Muscle of leg (tissue), 3 donors: ENCODE measurements at regions not wholly inside any gene's neighbourhood (a gene's known extent, or its start where the extent isn't known, plus 50 kb on each side); places are given as distances from the start of the nearest gene placed in this dataset.

Experiments used
- DNase-seq: peaks from one replicate; pipeline ENCODE4 v3.0.0; 2013
- H3K27ac ChIP-seq: one replicate; pipeline ENCODE4 v1.5.1; 2013; ENCODE audit warnings: mild to moderate bottlenecking, low read length, control low read depth
- H3K27me3 ChIP-seq: one replicate; pipeline ENCODE4 v1.6.1; 2013; ENCODE audit warnings: low read length; ENCODE audit not compliant: control insufficient read depth, insufficient read depth
- H3K36me3 ChIP-seq: one replicate; pipeline ENCODE4 v1.6.1; 2013; ENCODE audit warnings: low read length; ENCODE audit not compliant: control insufficient read depth, insufficient read depth
- H3K4me1 ChIP-seq: one replicate; pipeline ENCODE4 v1.6.1; 2013; ENCODE audit warnings: low read length; ENCODE audit not compliant: control insufficient read depth, insufficient read depth
- H3K4me3 ChIP-seq: one replicate; pipeline ENCODE4 v1.5.1; 2013; ENCODE audit warnings: low read length, control low read depth
- H3K9me3 ChIP-seq: replicated peaks from 2 replicates; pipeline ENCODE4 v1.6.1; 2013; ENCODE audit warnings: low read depth, low read length; ENCODE audit not compliant: control insufficient read depth
- WGBS: methylation state at CpG from one replicate; pipeline ENCODE4 v1.1.5; 2013; ENCODE audit warnings: missing lambda C conversion rate; ENCODE audit not compliant: insufficient coverage; 5-methylcytosine and 5-hydroxymethylcytosine counted together

DNA sequence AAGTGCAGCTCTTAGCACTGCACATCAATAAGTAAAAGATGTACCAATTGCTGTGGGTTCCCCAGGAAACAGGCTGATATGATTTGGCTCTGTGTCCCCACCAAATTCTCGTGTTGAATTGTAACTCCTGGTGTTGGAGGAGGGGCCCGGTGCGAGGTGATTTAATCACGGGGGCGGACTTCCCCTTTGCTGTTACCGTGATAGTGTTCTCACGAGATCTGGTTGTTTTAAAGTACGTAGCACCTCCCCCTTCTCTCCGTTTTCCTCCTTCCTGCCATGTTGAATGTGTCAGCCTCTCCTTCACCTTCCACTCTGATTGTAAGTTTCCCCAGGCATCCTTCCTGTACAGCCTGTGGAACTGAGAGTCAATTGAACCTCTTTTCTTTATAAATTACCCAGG, 93.2 kb upstream of the ACTBL2 start:
- Histone ChIP-seq H3K9me3 (no peaks in the 10 kb centered on the region), H3K4me3 (no peak overlapping the region), H3K27me3 (no peaks in the 10 kb centered on the region), H3K36me3 (no peaks in the 10 kb centered on the region), H3K27ac (no peak overlapping the region), H3K4me1 (peaks cover 2% of the 10 kb centered on the region)
- no peak for DNase-seq
- no CpG with 5 or more reads among the region's 9 CpGs for WGBS

- no peak for DNase-seq
- no peaks in the 10 kb centered on the region for H3K36me3 ChIP-seq
- no peak overlapping the region for H3K4me3 ChIP-seq
- H3K27ac ChIP-seq = no peak overlapping the region
- H3K9me3 ChIP-seq = no peaks in the 10 kb centered on the region
- peaks cover 2% of the 10 kb centered on the region for H3K4me1 ChIP-seq
- no peaks in the 10 kb centered on the region for H3K27me3 ChIP-seq
These were observed 89.8 kb upstream of the ACTBL2 start for GRCh38 chr5:57572461-57572860.

DNA sequence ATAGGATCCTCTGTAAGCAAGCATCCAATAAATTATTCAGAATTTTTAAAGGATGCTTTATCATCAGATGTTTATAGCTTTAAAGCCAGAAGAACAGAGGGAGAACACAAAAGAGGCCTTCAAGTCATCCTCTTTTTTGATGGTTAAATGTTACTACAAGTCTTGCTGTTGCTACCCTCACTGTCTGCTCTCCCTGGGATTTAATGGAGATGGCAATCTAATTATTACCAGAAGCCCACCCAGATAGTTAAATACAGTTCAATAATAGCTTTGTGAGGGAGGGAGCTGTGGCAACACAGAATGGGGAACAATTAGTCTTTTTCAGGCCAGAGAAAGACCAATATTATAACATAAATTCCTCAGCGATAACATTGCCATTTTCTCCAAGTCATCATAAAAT, 87.0 kb upstream of the ACTBL2 start:
- H3K9me3 ChIP-seq = no peaks in the 10 kb centered on the region

DNA sequence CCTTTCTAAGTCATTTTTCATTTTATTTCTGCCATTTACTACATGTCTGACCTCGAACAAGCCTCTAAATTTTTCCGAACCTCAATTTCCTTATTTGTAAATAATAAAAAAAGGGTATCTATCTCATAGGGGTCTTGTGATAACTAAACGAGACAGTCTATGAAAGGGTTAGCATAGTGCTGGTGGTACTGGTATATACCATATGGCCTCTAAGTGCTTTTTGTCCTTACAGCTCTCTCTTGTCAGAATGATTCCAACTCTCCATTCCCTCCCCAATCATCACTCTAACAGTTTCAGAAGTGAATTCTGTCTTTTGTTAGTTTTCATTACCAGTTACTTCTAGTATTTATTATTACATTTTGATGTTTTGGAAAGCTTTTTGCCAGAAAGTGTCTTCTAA, 85.5 kb upstream of the ACTBL2 start:
- no CpG with 5 or more reads among the region's 3 CpGs for WGBS
- Histone ChIP-seq H3K27me3 (no peaks in the 10 kb centered on the region), H3K4me1 (peaks cover 2% of the 10 kb centered on the region), H3K27ac (no peak overlapping the region), H3K4me3 (no peak overlapping the region), H3K36me3 (no peaks in the 10 kb centered on the region), H3K9me3 (no peaks in the 10 kb centered on the region)
- no peak for DNase-seq

More for the DNA sequence above, 87.0 kb upstream of the ACTBL2 start:
- H3K27me3 ChIP-seq = no peaks in the 10 kb centered on the region
- H3K36me3 ChIP-seq = no peaks in the 10 kb centered on the region
- H3K27ac ChIP-seq = no peak overlapping the region
- peaks cover 2% of the 10 kb centered on the region for H3K4me1 ChIP-seq
- no peak for DNase-seq
- no CpG with 5 or more reads among the region's 1 CpG for WGBS
- H3K4me3 ChIP-seq = no peak overlapping the region

GRCh38 chr5:57566914-57567313, 84.3 kb upstream of the ACTBL2 start:
- Histone ChIP-seq H3K27me3 (no peaks in the 10 kb centered on the region), H3K9me3 (no peaks in the 10 kb centered on the region), H3K4me1 (peaks cover 2% of the 10 kb centered on the region), H3K4me3 (no peak overlapping the region), H3K36me3 (no peaks in the 10 kb centered on the region), H3K27ac (peak overlapping the region; percentile 36)
- peak; percentile 95 for DNase-seq
- 15% methylated on average over 5 of the region's 5 CpGs for WGBS

- Histone ChIP-seq H3K4me3 (no peak overlapping the region), H3K36me3 (no peaks in the 10 kb centered on the region), H3K27me3 (no peaks in the 10 kb centered on the region), H3K9me3 (no peaks in the 10 kb centered on the region), H3K27ac (no peak overlapping the region), H3K4me1 (no peaks in the 10 kb centered on the region)
- WGBS = 43% methylated on average over 3 of the region's 3 CpGs
- no peak for DNase-seq
These were observed 78.7 kb upstream of the ACTBL2 start for GRCh38 chr5:57561231-57561842.

GRCh38 chr5:57559110-57559635, 76.6 kb upstream of the ACTBL2 start:
- no peaks in the 10 kb centered on the region for H3K36me3 ChIP-seq
- H3K9me3 ChIP-seq = no peaks in the 10 kb centered on the region
- H3K27me3 ChIP-seq = no peaks in the 10 kb centered on the region
- no peak overlapping the region for H3K27ac ChIP-seq
- no peak for DNase-seq
- WGBS = no CpG with 5 or more reads among the region's 3 CpGs
- H3K4me3 ChIP-seq = no peak overlapping the region
- H3K4me1 ChIP-seq = no peaks in the 10 kb centered on the region

- WGBS = no CpG with 5 or more reads among the region's 3 CpGs
These were observed 69.4 kb upstream of the ACTBL2 start for GRCh38 chr5:57552033-57552432.

DNA sequence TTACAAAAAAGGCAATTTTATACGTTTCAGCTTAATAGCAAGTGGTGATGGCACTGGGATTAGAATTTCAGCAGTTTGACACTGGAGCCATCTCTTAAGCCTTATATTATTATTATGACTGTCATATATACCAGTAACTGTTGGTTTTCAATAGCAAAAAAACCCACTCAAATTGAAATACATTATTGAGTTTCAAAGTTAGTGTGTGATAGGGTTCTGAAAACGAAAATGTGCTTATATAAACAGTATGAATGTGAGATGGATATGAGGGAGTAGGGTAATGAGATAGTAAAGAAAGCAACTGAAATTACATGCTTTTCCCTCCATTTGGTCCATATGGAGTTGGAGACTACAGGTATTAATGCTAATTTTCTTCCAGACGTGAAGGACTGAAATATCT, 68.6 kb upstream of the ACTBL2 start:
- H3K27ac ChIP-seq = no peak overlapping the region
- 80% methylated on average over 1 of the region's 3 CpGs for WGBS
- H3K27me3 ChIP-seq = no peaks in the 10 kb centered on the region
- DNase-seq = no peak
- H3K9me3 ChIP-seq = no peaks in the 10 kb centered on the region
- no peaks in the 10 kb centered on the region for H3K36me3 ChIP-seq
- peaks cover 14% of the 10 kb centered on the region for H3K4me1 ChIP-seq
- H3K4me3 ChIP-seq = no peak overlapping the region

More at GRCh38 chr5:57552033-57552432, 69.4 kb upstream of the ACTBL2 start:
- Histone ChIP-seq H3K36me3 (no peaks in the 10 kb centered on the region), H3K27ac (peak overlapping the region; percentile 5), H3K4me1 (peaks cover 14% of the 10 kb centered on the region), H3K4me3 (no peak overlapping the region), H3K27me3 (no peaks in the 10 kb centered on the region), H3K9me3 (no peaks in the 10 kb centered on the region)
- DNase-seq = peak; percentile 58

DNA sequence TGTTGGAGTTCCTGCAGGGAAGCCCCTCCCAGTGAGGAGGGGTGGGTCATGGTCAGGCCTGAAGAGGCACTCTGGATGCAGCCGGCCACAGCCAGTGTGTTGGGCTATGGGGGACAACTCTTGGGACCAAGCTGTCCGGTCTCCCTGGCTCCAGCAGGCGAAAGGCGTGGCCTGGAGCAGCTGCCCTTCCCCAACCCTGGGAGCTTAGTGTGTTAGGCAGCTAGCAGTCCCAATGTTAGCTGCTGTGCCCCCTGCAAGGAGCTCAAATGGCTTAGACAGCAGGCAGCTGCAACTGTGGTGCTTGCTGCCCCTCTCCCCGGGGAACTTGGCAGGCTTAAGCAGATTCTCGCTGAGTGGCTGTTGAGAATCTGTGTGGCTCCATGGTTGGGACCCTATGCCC, 67.5 kb upstream of the ACTBL2 start:
- Histone ChIP-seq H3K36me3 (no peaks in the 10 kb centered on the region), H3K9me3 (no peaks in the 10 kb centered on the region), H3K27me3 (no peaks in the 10 kb centered on the region), H3K4me3 (no peak overlapping the region), H3K4me1 (peaks cover 14% of the 10 kb centered on the region), H3K27ac (peak overlapping the region; percentile 69)
- DNase-seq = peak; percentile 70
- WGBS = 75% methylated on average over 5 of the region's 6 CpGs

- Histone ChIP-seq H3K9me3 (no peaks in the 10 kb centered on the region), H3K4me1 (peaks cover 14% of the 10 kb centered on the region), H3K4me3 (no peak overlapping the region), H3K27me3 (no peaks in the 10 kb centered on the region), H3K36me3 (no peaks in the 10 kb centered on the region), H3K27ac (peak overlapping the region; percentile 69)
- peak; percentile 36 for DNase-seq
These were observed 67.0 kb upstream of the ACTBL2 start for GRCh38 chr5:57549566-57549965.
